T1000 (cell line): ENCODE measurements at regions not wholly inside any gene's neighbourhood (a gene's known extent, or its start where the extent isn't known, plus 50 kb on each side); places are given as distances from the start of the nearest gene placed in this dataset.
"Not testable (repeated sequence)": the region's sequence is repeated elsewhere in the genome, so short reads cannot be mapped to it uniquely, and the experiment has no call there.

ENCODE experiments used
- DNase-seq: peaks from one replicate; lab custom pipeline; 2025; ENCODE audit warnings: mixed read lengths; lab: John Stamatoyannopoulos, UW

GRCh38 chr1:201726700-201727099, 102.3 kb upstream of the IPO9 start:
- no peak for DNase-seq

GRCh38 chr1:201728731-201729130, 100.2 kb upstream of the IPO9 start:
- no peak for DNase-seq

- no peak for DNase-seq
Measured at GRCh38 chr1:201729973-201730608, 98.9 kb upstream of the IPO9 start.

- no peak for DNase-seq
Measured at GRCh38 chr1:201730611-201731010, 98.3 kb upstream of the IPO9 start.

- no peak for DNase-seq
Measured at GRCh38 chr1:201731142-201731541, 97.8 kb upstream of the IPO9 start.

GRCh38 chr1:201731592-201731991, 97.4 kb upstream of the IPO9 start:
- DNase-seq, result no peak

GRCh38 chr1:201732351-201732750, 96.6 kb upstream of the IPO9 start:
- no peak for DNase-seq

- DNase-seq, result not testable (repeated sequence)
Measured at GRCh38 chr1:201734221-201734620, 94.7 kb upstream of the IPO9 start.

GRCh38 chr1:201734786-201735185, 94.2 kb upstream of the IPO9 start:
- DNase-seq, result no peak

- no peak for DNase-seq
Measured at GRCh38 chr1:201736707-201737320, 92.1 kb upstream of the IPO9 start.

- no peak for DNase-seq
Measured at GRCh38 chr1:201737352-201738060, 91.5 kb upstream of the IPO9 start.

- no peak for DNase-seq
Measured at GRCh38 chr1:201739080-201739479, 89.9 kb upstream of the IPO9 start.

GRCh38 chr1:201739492-201740085, 89.4 kb upstream of the IPO9 start:
- DNase-seq, result no peak

GRCh38 chr1:201740086-201740541, 88.8 kb upstream of the IPO9 start:
- no peak for DNase-seq

- no peak for DNase-seq
Measured at GRCh38 chr1:201740670-201741111, 88.3 kb upstream of the IPO9 start.

- no peak for DNase-seq
Measured at GRCh38 chr1:201741763-201742342, 87.1 kb upstream of the IPO9 start.

GRCh38 chr1:201742476-201742875, 86.5 kb upstream of the IPO9 start:
- DNase-seq, result peak; percentile 39

- no peak for DNase-seq
Measured at GRCh38 chr1:201742955-201743805, 85.8 kb upstream of the IPO9 start.

GRCh38 chr1:201745023-201745422, 83.9 kb upstream of the IPO9 start:
- DNase-seq, result no peak

GRCh38 chr1:201746156-201746555, 82.8 kb upstream of the IPO9 start:
- DNase-seq, result no peak

- DNase-seq, result no peak
Measured at GRCh38 chr1:201747261-201747660, 81.7 kb upstream of the IPO9 start.
